MG63 (cell line): ENCODE measurements at regions not wholly inside any gene's neighbourhood (a gene's known extent, or its start where the extent isn't known, plus 50 kb on each side); places are given as distances from the start of the nearest gene placed in this dataset.
"Not testable (repeated sequence)": the region's sequence is repeated elsewhere in the genome, so short reads cannot be mapped to it uniquely, and the experiment has no call there.

Source experiments
- DNase-seq: peaks from one replicate; pipeline ENCODE4 v3.0.0-alpha.2; 2020
- H3K27me3 ChIP-seq: fragments of 250-450 bp; sonication (Bioruptor Pico); 2 replicates; pipeline ENCODE4 v1.5.1; 2020; ENCODE audit warnings: mild to moderate bottlenecking, moderate library complexity
- H3K36me3 ChIP-seq: fragments of 250-450 bp; sonication (Bioruptor Pico); 2 replicates; pipeline ENCODE4 v1.5.1; 2020; ENCODE audit warnings: mild to moderate bottlenecking, moderate library complexity
- H3K4me3 ChIP-seq: fragments of 250-450 bp; sonication (Bioruptor Pico); 2 replicates; pipeline ENCODE4 v1.5.1; 2020; ENCODE audit warnings: mild to moderate bottlenecking, moderate library complexity
- H3K9me3 ChIP-seq: fragments of 250-450 bp; sonication (Bioruptor Pico); 2 replicates; pipeline ENCODE4 v1.5.1; 2020; ENCODE audit warnings: mild to moderate bottlenecking, moderate library complexity

GRCh38 chr2:136715146-136715545 is 50.2 kb upstream of the THSD7B start:
- H3K27me3 ChIP-seq: no peaks in the 10 kb centered on the region
- H3K9me3 ChIP-seq: no peaks in the 10 kb centered on the region
- DNase-seq: no peak
- H3K4me3 ChIP-seq: no peak overlapping the region
- no peaks in the 10 kb centered on the region for H3K36me3 ChIP-seq

DNA sequence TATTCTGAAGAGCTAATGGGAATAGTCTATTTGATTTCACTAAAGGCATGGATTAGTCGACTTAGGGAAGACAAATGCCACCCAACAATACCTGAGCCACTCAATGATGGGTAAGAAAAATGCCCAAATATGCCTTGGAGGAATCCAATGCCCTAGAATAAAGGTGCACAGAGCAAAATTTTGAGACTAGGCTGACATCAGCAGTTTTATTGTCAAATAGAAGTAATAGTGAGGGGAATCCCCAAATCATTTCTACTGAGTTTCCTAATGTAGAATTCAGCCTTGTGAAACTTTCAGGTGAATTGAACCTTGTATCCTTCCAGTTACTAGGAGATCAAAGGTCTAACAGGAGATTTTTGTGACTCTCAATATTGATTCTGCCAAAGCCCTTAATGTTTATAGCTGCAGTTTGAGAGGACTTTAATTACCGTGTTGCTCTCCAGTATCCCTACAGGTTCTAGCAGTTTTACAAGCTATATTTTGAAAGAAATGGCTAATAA is 50.8 kb upstream of the THSD7B start:
- H3K4me3 ChIP-seq: no peak overlapping the region
- no peaks in the 10 kb centered on the region for H3K9me3 ChIP-seq
- H3K27me3 ChIP-seq: no peaks in the 10 kb centered on the region
- H3K36me3 ChIP-seq: no peaks in the 10 kb centered on the region
- DNase-seq: no peak

GRCh38 chr2:136713739-136714138 is 51.6 kb upstream of the THSD7B start:
- DNase-seq: no peak

GRCh38 chr2:136705336-136705735 is 60.0 kb upstream of the THSD7B start:
- Histone ChIP-seq H3K27me3 (no peaks in the 10 kb centered on the region), H3K4me3 (no peak overlapping the region), H3K36me3 (no peaks in the 10 kb centered on the region), H3K9me3 (no peaks in the 10 kb centered on the region)
- no peak for DNase-seq

More at GRCh38 chr2:136713739-136714138, 51.6 kb upstream of the THSD7B start:
- Histone ChIP-seq H3K4me3 (no peak overlapping the region), H3K36me3 (no peaks in the 10 kb centered on the region), H3K27me3 (no peaks in the 10 kb centered on the region), H3K9me3 (no peaks in the 10 kb centered on the region)

DNA sequence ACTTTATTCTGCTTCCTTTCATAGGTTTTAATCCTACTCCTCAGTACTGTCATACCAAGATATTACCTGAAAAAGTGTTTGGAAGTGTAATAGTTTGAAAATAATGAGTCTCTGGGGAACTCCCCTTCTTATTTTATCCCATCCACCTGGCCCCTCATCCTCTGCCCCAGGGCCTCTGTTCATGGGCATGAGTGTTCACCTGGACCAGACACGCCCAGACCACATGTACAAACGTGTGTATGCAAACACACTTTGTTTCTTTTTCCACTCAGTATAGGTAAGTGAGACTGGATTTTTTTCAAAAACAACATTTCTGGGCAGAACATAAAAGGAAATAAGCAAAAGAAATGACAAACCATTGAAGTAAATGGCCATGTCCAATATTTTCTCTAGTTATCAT is 62.1 kb upstream of the THSD7B start:
- H3K4me3 ChIP-seq: no peak overlapping the region
- H3K9me3 ChIP-seq: no peaks in the 10 kb centered on the region
- no peaks in the 10 kb centered on the region for H3K36me3 ChIP-seq
- DNase-seq: no peak
- H3K27me3 ChIP-seq: no peaks in the 10 kb centered on the region

GRCh38 chr2:136696438-136696837 is 68.9 kb upstream of the THSD7B start:
- DNase-seq: no peak

GRCh38 chr2:136693966-136694365 is 71.4 kb upstream of the THSD7B start:
- DNase-seq: no peak
- Histone ChIP-seq H3K9me3 (no peaks in the 10 kb centered on the region), H3K27me3 (no peaks in the 10 kb centered on the region; the same call in 1 of the 2 replicates), H3K36me3 (no peaks in the 10 kb centered on the region), H3K4me3 (no peak overlapping the region)

More at GRCh38 chr2:136696438-136696837, 68.9 kb upstream of the THSD7B start:
- Histone ChIP-seq H3K27me3 (no peaks in the 10 kb centered on the region), H3K9me3 (no peaks in the 10 kb centered on the region), H3K4me3 (no peak overlapping the region), H3K36me3 (no peaks in the 10 kb centered on the region)

DNA sequence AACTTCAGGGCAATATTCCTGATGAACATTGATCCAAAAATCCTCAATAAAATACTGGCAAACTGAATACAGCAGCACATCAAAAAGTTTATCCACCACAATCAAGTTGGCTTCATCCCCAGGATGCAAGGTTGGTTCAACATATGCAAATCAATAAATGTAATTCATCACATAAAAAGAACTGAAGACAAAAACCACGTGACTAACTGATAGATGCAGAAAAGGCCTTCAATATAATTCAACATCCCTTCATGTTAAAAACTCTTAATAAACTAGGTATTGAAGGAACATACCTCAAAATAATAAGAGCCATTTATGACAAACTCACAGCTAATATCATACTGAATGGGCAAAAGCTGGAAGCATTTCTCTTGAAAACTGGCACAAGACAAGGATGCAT is 85.3 kb upstream of the THSD7B start:
- not testable (repeated sequence) for H3K36me3 ChIP-seq, H3K4me3 ChIP-seq, H3K9me3 ChIP-seq, H3K27me3 ChIP-seq, DNase-seq

- Histone ChIP-seq H3K27me3 (no peaks in the 10 kb centered on the region), H3K9me3 (no peaks in the 10 kb centered on the region), H3K4me3 (no peak overlapping the region), H3K36me3 (no peaks in the 10 kb centered on the region)
- no peak for DNase-seq
Measured at GRCh38 chr2:136665736-136666135, 99.6 kb upstream of the THSD7B start.

GRCh38 chr2:136664713-136665405 is 100.5 kb upstream of the THSD7B start:
- no peaks in the 10 kb centered on the region for H3K36me3 ChIP-seq
- no peak overlapping the region for H3K4me3 ChIP-seq
- no peaks in the 10 kb centered on the region for H3K27me3 ChIP-seq
- no peak for DNase-seq
- no peaks in the 10 kb centered on the region for H3K9me3 ChIP-seq

DNA sequence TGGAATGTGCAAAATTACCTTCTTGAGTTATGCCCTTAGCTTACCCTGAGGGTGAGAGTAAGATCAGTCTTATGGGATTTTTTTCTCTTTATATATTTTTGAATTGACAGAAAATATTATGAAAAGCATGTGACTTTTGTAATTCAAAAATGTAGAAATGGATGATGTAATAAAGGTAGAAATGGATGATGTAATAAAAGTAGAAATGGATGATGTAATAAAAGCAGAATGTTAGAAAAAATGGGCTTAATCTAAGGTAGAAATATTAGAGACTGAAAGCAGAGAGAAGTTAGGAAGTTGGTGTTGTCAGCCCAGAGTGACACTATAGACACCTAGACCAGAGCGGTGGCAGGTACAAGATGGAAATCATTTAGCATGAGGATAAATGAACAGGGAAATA is 107.1 kb upstream of the THSD7B start:
- Histone ChIP-seq H3K36me3 (no peaks in the 10 kb centered on the region), H3K4me3 (no peak overlapping the region), H3K9me3 (no peaks in the 10 kb centered on the region), H3K27me3 (no peaks in the 10 kb centered on the region)
- DNase-seq: no peak

DNA sequence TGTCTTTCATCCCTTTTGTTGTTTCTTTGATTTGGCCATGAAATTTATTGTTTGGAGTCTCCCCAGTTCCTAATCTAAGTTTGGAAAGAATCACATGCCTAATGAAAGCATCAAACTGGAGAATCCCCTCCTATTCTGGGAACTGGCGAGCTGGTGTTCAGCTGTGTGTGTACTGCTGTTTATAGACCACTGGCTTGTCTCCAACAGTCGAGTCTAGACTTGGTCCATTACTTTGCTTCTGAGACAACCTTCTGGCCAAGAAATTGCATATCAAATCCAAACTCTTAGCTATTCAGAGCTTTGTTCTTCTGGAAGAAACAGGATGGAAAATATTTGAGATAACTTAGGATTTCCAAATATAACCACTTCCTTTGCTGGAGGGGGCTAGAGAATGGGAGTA is 111.5 kb upstream of the THSD7B start:
- Histone ChIP-seq H3K27me3 (no peaks in the 10 kb centered on the region; the same call in 1 of the 2 replicates), H3K36me3 (no peaks in the 10 kb centered on the region), H3K9me3 (no peaks in the 10 kb centered on the region), H3K4me3 (no peak overlapping the region)
- DNase-seq: no peak

GRCh38 chr2:136651456-136652010 is 113.8 kb upstream of the THSD7B start:
- no peak overlapping the region for H3K4me3 ChIP-seq
- H3K36me3 ChIP-seq: no peaks in the 10 kb centered on the region
- no peaks in the 10 kb centered on the region; the same call in 1 of the 2 replicates for H3K27me3 ChIP-seq
- DNase-seq: no peak
- H3K9me3 ChIP-seq: no peaks in the 10 kb centered on the region

- Histone ChIP-seq H3K27me3 (no peaks in the 10 kb centered on the region; the same call in 1 of the 2 replicates), H3K9me3 (no peaks in the 10 kb centered on the region), H3K4me3 (no peak overlapping the region), H3K36me3 (no peaks in the 10 kb centered on the region)
- DNase-seq: no peak
Measured at GRCh38 chr2:136647039-136647438, 118.3 kb upstream of the THSD7B start.

GRCh38 chr2:136645236-136645828 is 120.0 kb upstream of the THSD7B start:
- no peaks in the 10 kb centered on the region; the same call in 1 of the 2 replicates for H3K27me3 ChIP-seq
- H3K36me3 ChIP-seq: no peaks in the 10 kb centered on the region
- no peak overlapping the region for H3K4me3 ChIP-seq
- DNase-seq: no peak
- H3K9me3 ChIP-seq: no peaks in the 10 kb centered on the region

GRCh38 chr2:136639651-136640050 is 125.7 kb upstream of the THSD7B start:
- Histone ChIP-seq H3K36me3 (no peaks in the 10 kb centered on the region), H3K27me3 (no peaks in the 10 kb centered on the region), H3K4me3 (no peak overlapping the region), H3K9me3 (no peaks in the 10 kb centered on the region)
- DNase-seq: no peak

DNA sequence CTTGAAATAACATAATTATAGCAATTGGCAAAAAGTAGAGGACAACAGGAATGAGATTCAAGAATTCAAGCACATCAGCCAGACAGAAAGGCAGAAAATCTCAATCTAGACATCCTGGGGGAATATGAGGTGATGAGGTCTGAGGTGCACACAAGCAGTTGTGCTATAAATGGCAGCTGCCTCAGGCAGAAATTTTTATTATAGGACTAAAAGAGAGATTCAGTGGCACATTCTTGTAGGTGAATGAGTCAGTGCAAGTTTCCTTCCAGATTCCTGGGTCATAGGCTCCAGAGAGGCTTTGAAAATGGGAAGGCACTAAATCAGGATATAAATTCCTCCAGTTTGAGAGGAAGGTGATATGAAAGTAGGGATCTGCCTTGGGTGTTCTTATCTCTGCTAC is 127.2 kb upstream of the THSD7B start:
- Histone ChIP-seq H3K27me3 (no peaks in the 10 kb centered on the region), H3K9me3 (no peaks in the 10 kb centered on the region), H3K36me3 (no peaks in the 10 kb centered on the region), H3K4me3 (no peak overlapping the region)
- no peak for DNase-seq

DNA sequence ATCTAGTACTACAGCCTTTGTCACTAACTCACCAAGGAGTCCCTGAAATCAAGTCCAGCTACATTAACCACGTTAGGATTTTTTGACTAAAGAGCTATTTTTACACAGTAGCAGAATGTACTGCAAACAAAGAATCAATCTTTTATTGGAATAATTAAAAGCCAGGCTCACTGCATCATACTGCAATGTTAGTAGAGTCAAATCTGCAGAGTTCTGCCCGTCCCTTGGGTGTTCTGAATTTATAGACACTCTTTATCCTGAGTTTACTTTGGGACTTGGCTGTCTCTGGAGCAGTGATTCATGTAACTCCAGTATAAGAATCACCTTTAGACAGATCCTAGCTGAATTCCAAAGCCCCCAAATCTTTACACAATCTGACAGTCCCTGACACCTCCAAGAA is 127.9 kb upstream of the THSD7B start:
- H3K36me3 ChIP-seq: no peaks in the 10 kb centered on the region
- H3K4me3 ChIP-seq: no peak overlapping the region
- DNase-seq: no peak
- H3K9me3 ChIP-seq: no peaks in the 10 kb centered on the region
- no peaks in the 10 kb centered on the region for H3K27me3 ChIP-seq
